Activated T-helper 17 cell treated with anti-CD3 and anti-CD28 coated beads, Interleukin-2, amount 50 U/mL, for 72 hours (primary cell): ENCODE measurements at regions not wholly inside any gene's neighbourhood (a gene's known extent, or its start where the extent isn't known, plus 50 kb on each side); places are given as distances from the start of the nearest gene placed in this dataset.

Source experiments
- ATAC-seq: fragments of 150-1000 bp; cut with Tn5 transposase; replicated peaks from 2 replicates; pipeline ENCODE4 v1.10.0; 2021; ENCODE audit warnings: mild to moderate bottlenecking, moderate library complexity
- H3K27ac Mint-ChIP-seq: one replicate; pipeline ENCODE4 v1.8.0; 2022; ENCODE audit warnings: mixed read lengths
- H3K27me3 Mint-ChIP-seq: one replicate; pipeline ENCODE4 v1.8.0; 2022; ENCODE audit warnings: mixed read lengths
- H3K36me3 Mint-ChIP-seq: one replicate; pipeline ENCODE4 v1.8.0; 2022; ENCODE audit warnings: low read depth, mild to moderate bottlenecking, mixed read lengths
- H3K4me1 Mint-ChIP-seq: one replicate; pipeline ENCODE4 v1.8.0; 2022; ENCODE audit warnings: mixed read lengths
- H3K4me3 Mint-ChIP-seq: one replicate; pipeline ENCODE4 v1.8.0; 2022; ENCODE audit warnings: mild to moderate bottlenecking, mixed read lengths
- H3K9me3 Mint-ChIP-seq: one replicate; pipeline ENCODE4 v1.8.0; 2022; ENCODE audit warnings: mixed read lengths

- Mint-ChIP-seq H3K4me3 (no peak overlapping the region), H3K4me1 (no peaks in the 10 kb centered on the region)
These were observed 429.4 kb downstream of the EDEM1 start for GRCh38 chr3:5616873-5617272.

GRCh38 chr3:5618170-5618569, 430.7 kb downstream of the EDEM1 start:
- H3K27me3 Mint-ChIP-seq: no peaks in the 10 kb centered on the region
- H3K36me3 Mint-ChIP-seq: no peaks in the 10 kb centered on the region
- no peaks in the 10 kb centered on the region for H3K4me1 Mint-ChIP-seq
- no peaks in the 10 kb centered on the region for H3K9me3 Mint-ChIP-seq
- no peak for ATAC-seq
- no peak overlapping the region for H3K4me3 Mint-ChIP-seq
- H3K27ac Mint-ChIP-seq: no peak overlapping the region

More at GRCh38 chr3:5616873-5617272, 429.4 kb downstream of the EDEM1 start:
- Mint-ChIP-seq H3K27me3 (no peaks in the 10 kb centered on the region), H3K27ac (no peak overlapping the region), H3K36me3 (no peaks in the 10 kb centered on the region), H3K9me3 (peaks cover 5% of the 10 kb centered on the region)
- ATAC-seq: no peak

DNA sequence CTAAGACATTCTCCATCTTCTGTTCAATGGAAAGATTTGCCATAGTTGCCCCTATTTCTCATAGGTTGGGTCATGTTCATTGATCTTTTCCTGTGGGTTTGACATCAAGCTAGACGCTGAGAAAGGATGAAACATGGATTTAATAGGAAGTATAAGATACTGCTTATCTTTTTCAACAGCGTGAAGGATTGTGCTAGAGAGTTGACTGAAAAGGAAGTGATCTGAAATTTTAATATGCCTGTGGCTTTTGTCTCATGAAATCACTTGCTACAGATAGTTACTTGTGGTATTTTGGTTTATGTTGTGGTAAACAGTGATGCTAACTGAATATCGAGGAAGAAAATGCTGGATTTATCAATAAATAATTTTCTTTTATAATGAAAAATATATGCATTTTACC, 442.9 kb downstream of the EDEM1 start:
- H3K4me1 Mint-ChIP-seq: no peaks in the 10 kb centered on the region
- peaks cover 3% of the 10 kb centered on the region for H3K9me3 Mint-ChIP-seq
- no peak for ATAC-seq
- H3K36me3 Mint-ChIP-seq: no peaks in the 10 kb centered on the region
- H3K27me3 Mint-ChIP-seq: no peaks in the 10 kb centered on the region
- H3K27ac Mint-ChIP-seq: no peak overlapping the region
- H3K4me3 Mint-ChIP-seq: no peak overlapping the region

DNA sequence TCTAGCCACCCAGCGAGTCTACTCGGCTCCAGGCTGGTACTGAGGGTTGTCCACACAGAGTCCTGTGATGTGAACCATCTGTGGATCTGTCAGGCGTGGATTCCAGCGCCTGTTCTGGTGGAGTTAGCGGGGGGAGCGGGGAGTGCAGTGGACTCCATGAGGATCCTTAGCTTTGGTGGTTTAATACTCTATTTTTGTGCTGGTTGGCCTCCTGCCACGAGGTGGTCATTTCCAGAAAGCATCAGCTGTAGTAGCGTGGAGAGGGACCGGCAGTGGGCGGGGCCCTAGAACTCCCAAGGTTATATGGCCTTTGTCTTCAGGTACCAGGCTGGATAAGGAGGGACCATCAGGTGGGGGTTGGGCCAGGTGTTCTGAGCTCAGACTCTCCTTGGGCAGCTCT, 446.5 kb downstream of the EDEM1 start:
- Mint-ChIP-seq H3K27ac (no peak overlapping the region), H3K4me3 (no peak overlapping the region), H3K4me1 (no peaks in the 10 kb centered on the region), H3K27me3 (no peaks in the 10 kb centered on the region), H3K9me3 (no peaks in the 10 kb centered on the region), H3K36me3 (no peaks in the 10 kb centered on the region)
- ATAC-seq: no peak

DNA sequence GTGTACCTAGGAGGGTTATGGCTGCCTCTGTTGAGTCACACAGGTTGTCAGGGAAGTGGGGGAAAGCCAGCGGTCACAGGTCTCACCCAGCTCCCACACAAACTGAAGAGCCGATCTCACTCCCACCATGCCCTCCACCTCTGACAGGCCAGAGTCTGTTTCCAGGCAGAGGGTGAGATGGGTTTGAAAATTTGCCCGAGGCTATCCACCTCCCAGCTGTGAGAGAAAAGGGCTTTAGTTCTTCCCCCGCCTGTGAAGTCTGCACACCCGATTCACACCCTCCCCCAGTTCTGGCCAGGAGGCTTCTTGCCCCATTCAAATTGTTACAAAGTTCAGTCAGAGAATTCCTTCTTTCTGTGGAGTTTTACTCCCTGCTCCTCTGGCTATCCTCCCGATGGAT, 446.9 kb downstream of the EDEM1 start:
- Mint-ChIP-seq H3K27me3 (no peaks in the 10 kb centered on the region), H3K27ac (no peak overlapping the region), H3K9me3 (no peaks in the 10 kb centered on the region), H3K4me1 (no peaks in the 10 kb centered on the region), H3K4me3 (no peak overlapping the region), H3K36me3 (no peaks in the 10 kb centered on the region)
- ATAC-seq: no peak

DNA sequence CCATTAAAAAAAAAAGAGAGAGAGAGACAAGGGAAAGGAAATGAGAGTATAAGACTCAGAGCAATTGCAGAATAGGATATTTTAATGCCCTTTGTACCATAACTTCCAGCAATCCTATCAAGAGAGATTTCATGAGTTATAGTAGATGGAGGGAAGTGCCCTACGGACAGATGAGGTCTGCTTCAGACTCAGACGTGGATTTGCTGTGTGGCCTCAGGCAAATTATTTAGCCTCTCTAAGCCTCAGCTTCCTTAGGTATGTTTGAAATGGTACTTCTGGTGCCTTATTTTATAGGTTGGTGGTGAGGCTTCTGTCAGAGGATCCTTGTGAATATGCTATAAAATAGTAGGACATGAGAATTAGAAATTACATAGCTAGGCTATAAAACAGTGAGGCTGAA, 448.2 kb downstream of the EDEM1 start:
- Mint-ChIP-seq H3K27me3 (no peaks in the 10 kb centered on the region), H3K4me3 (no peak overlapping the region), H3K4me1 (no peaks in the 10 kb centered on the region), H3K9me3 (no peaks in the 10 kb centered on the region), H3K27ac (no peak overlapping the region), H3K36me3 (no peaks in the 10 kb centered on the region)
- ATAC-seq: no peak

DNA sequence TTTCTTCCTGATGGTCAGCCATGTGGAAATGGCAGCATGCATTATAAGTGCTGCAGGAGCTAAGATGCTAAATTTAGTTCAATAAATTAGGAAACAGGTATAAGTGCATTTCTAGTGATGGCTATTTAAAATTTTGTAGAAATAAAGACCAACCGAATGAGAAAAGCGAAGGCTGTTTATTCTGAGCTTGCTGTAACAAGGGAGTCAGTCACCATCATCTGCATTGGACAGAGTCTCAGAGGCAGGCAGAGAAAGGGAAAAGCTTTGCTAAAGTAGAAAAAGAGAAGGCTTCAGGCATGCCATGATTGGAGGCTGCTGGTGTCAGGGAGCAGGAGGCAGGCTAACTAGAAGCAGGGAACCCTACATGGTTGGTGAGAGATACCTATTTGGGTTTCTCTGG, 451.0 kb downstream of the EDEM1 start:
- no peak overlapping the region for H3K27ac Mint-ChIP-seq
- ATAC-seq: no peak
- no peaks in the 10 kb centered on the region for H3K4me1 Mint-ChIP-seq
- no peaks in the 10 kb centered on the region for H3K9me3 Mint-ChIP-seq
- H3K4me3 Mint-ChIP-seq: no peak overlapping the region
- no peaks in the 10 kb centered on the region for H3K36me3 Mint-ChIP-seq
- no peaks in the 10 kb centered on the region for H3K27me3 Mint-ChIP-seq

GRCh38 chr3:5644773-5645670, 457.5 kb downstream of the EDEM1 start:
- H3K4me3 Mint-ChIP-seq: no peak overlapping the region
- no peak overlapping the region for H3K27ac Mint-ChIP-seq
- peaks cover 4% of the 10 kb centered on the region for H3K9me3 Mint-ChIP-seq
- H3K27me3 Mint-ChIP-seq: no peaks in the 10 kb centered on the region
- no peaks in the 10 kb centered on the region for H3K36me3 Mint-ChIP-seq
- no peaks in the 10 kb centered on the region for H3K4me1 Mint-ChIP-seq
- ATAC-seq: no peak

- ATAC-seq: no peak
- Mint-ChIP-seq H3K36me3 (no peaks in the 10 kb centered on the region), H3K27me3 (no peaks in the 10 kb centered on the region), H3K9me3 (peaks cover 4% of the 10 kb centered on the region), H3K4me1 (no peaks in the 10 kb centered on the region), H3K27ac (no peak overlapping the region), H3K4me3 (no peak overlapping the region)
These were observed 458.3 kb downstream of the EDEM1 start for GRCh38 chr3:5645692-5646410.

GRCh38 chr3:5650303-5650702, 462.8 kb downstream of the EDEM1 start:
- no peak overlapping the region for H3K27ac Mint-ChIP-seq
- no peak for ATAC-seq
- peaks cover 4% of the 10 kb centered on the region for H3K9me3 Mint-ChIP-seq
- H3K27me3 Mint-ChIP-seq: no peaks in the 10 kb centered on the region
- no peaks in the 10 kb centered on the region for H3K4me1 Mint-ChIP-seq
- no peaks in the 10 kb centered on the region for H3K36me3 Mint-ChIP-seq
- H3K4me3 Mint-ChIP-seq: no peak overlapping the region

GRCh38 chr3:5651351-5651750, 463.8 kb downstream of the EDEM1 start:
- Mint-ChIP-seq H3K4me1 (no peaks in the 10 kb centered on the region), H3K4me3 (no peak overlapping the region), H3K27me3 (no peaks in the 10 kb centered on the region), H3K36me3 (no peaks in the 10 kb centered on the region), H3K9me3 (peaks cover 4% of the 10 kb centered on the region), H3K27ac (no peak overlapping the region)
- ATAC-seq: no peak

DNA sequence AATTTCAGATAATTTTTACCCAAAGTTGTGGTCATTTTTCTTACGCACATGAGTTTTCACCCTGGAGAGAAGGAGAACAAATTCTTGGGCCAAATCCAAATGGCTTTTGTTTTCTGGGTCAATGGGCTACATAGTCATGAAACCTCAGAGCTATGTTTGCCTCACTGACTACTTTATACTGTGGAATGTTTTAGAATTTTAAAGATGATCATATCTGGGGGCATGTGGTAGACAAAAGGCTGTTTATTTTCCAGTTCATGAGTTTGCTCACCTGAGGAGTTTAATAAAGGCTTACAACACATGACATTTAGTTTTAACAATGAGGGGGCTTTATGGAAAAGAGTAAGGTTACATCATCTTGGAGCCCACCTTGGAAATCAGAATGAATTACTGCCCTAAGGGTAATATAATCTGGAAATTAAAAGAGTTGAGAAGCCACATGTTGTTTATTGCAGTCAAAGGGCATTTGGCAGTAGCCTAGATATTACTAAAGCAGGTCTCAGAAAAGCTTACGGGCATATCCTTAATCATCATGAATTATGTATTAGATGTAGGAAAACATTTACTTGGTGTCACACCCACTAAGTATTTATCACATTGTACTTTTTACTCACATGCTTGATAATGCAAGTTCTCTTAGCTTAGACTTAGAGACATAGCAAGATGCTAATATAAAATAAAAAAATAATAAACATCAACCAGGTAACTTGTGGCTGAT, 466.1 kb downstream of the EDEM1 start:
- H3K27ac Mint-ChIP-seq: no peak overlapping the region
- H3K4me1 Mint-ChIP-seq: no peaks in the 10 kb centered on the region
- no peaks in the 10 kb centered on the region for H3K36me3 Mint-ChIP-seq
- H3K9me3 Mint-ChIP-seq: peaks cover 14% of the 10 kb centered on the region
- no peak overlapping the region for H3K4me3 Mint-ChIP-seq
- no peak for ATAC-seq
- H3K27me3 Mint-ChIP-seq: no peaks in the 10 kb centered on the region

DNA sequence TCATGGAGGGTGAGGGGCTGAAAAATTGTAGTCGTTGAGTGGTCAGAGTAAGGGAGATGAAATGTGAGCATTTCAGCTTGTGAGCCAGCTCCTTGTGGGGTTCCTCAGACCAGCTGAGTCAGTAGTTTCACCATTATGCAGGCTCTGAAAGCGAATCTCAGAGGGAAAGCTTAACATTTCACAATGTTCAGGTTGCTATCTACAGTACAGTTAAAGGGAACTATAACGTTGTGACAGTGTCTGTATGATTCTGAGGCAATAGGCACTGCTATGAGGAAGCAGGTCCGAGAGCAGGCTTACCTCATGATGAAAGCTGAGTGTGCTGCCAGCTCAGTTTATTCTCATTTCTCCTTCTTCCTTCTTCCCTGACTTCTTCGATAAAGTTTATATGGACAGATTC, 469.6 kb downstream of the EDEM1 start:
- no peak overlapping the region for H3K4me3 Mint-ChIP-seq
- peaks cover 23% of the 10 kb centered on the region for H3K9me3 Mint-ChIP-seq
- H3K36me3 Mint-ChIP-seq: no peaks in the 10 kb centered on the region
- ATAC-seq: no peak
- no peaks in the 10 kb centered on the region for H3K4me1 Mint-ChIP-seq
- no peaks in the 10 kb centered on the region for H3K27me3 Mint-ChIP-seq
- no peak overlapping the region for H3K27ac Mint-ChIP-seq

DNA sequence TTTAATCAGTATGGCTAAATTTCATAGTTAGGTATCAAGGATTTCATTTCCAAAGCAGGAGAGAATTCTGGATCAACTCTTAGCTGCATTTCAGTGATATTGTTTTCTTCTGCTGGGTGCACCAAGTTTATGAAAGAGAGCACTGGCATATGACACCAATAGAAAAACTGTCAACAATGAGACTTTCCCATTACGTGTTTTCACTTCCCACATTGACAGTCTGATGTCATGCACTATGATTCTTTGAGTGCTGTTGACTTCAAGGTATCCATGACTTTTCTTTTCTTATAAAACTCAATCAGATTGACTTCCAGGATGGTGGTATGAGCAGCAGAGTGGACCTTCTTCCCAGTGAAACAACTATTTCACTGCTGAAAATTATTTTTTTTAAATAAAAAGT, 476.1 kb downstream of the EDEM1 start:
- Mint-ChIP-seq H3K4me1 (no peaks in the 10 kb centered on the region), H3K36me3 (no peaks in the 10 kb centered on the region), H3K27ac (no peak overlapping the region), H3K4me3 (no peak overlapping the region), H3K9me3 (peaks cover 27% of the 10 kb centered on the region), H3K27me3 (no peaks in the 10 kb centered on the region)
- no peak for ATAC-seq

DNA sequence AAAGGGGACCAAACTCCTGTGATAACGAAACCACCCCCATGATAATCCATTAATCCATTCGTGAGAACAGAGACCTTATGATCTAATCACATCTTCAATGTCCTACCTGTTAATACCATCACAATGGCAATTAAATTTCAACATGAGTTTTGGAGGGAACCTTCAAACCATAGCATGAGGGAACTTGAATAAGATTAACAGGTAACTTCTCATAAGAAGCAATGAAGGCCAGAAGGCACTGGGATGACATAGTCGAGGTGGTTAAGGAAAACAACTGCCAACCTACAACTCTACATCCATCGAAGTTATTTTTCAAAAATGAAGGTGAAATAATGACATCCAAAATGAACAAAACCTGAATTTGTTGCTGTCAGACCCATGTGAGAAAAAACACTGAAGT, 478.9 kb downstream of the EDEM1 start:
- peaks cover 20% of the 10 kb centered on the region for H3K9me3 Mint-ChIP-seq
- H3K36me3 Mint-ChIP-seq: no peaks in the 10 kb centered on the region
- H3K4me3 Mint-ChIP-seq: no peak overlapping the region
- no peaks in the 10 kb centered on the region for H3K27me3 Mint-ChIP-seq
- no peak for ATAC-seq
- H3K27ac Mint-ChIP-seq: no peak overlapping the region
- no peaks in the 10 kb centered on the region for H3K4me1 Mint-ChIP-seq
